Activated CD8-positive, alpha-beta memory T cell treated with anti-CD3 and anti-CD28 coated beads for 1 hour (primary cell): ENCODE measurements at regions not wholly inside any gene's neighbourhood (a gene's known extent, or its start where the extent isn't known, plus 50 kb on each side); places are given as distances from the start of the nearest gene placed in this dataset.
"Not testable (repeated sequence)": the region's sequence is repeated elsewhere in the genome, so short reads cannot be mapped to it uniquely, and the experiment has no call there.

Experiments
- DNase-seq, 2 donors: peaks; one replicate each; pipeline ENCODE4 v3.0.0-alpha.2; 2020; ENCODE audit warnings: low read depth in 1 of 2; ENCODE audit errors: extremely low read depth in 1 of 2

- DNase-seq: no peak
Measured at GRCh38 chr10:44014644-44015250, 366.1 kb upstream of the ZNF32 start.

- no peak for DNase-seq
Measured at GRCh38 chr10:44013981-44014380, 365.3 kb upstream of the ZNF32 start.

- no peak for DNase-seq
Measured at GRCh38 chr10:44012921-44013320, 364.2 kb upstream of the ZNF32 start.

GRCh38 chr10:44011603-44011981 is 362.9 kb upstream of the ZNF32 start:
- no peak for DNase-seq

GRCh38 chr10:44010873-44011602 is 362.4 kb upstream of the ZNF32 start:
- DNase-seq: no peak

- DNase-seq: no peak
Measured at GRCh38 chr10:44009891-44010632, 361.4 kb upstream of the ZNF32 start.

GRCh38 chr10:44008917-44009709 is 360.4 kb upstream of the ZNF32 start:
- DNase-seq: no peak

GRCh38 chr10:44008270-44008916 is 359.7 kb upstream of the ZNF32 start:
- no peak for DNase-seq

- DNase-seq: no peak
Measured at GRCh38 chr10:44006771-44007170, 358.1 kb upstream of the ZNF32 start.

GRCh38 chr10:44005788-44006099 is 357.1 kb upstream of the ZNF32 start:
- DNase-seq: no peak

GRCh38 chr10:44004913-44005787 is 356.5 kb upstream of the ZNF32 start:
- no peak for DNase-seq

- DNase-seq: no peak
Measured at GRCh38 chr10:43998021-43998809, 349.5 kb upstream of the ZNF32 start.

GRCh38 chr10:43997330-43997729 is 348.6 kb upstream of the ZNF32 start:
- DNase-seq: no peak

GRCh38 chr10:43994539-43994938 is 345.9 kb upstream of the ZNF32 start:
- DNase-seq: no peak

- not testable (repeated sequence) for DNase-seq
Measured at GRCh38 chr10:43992816-43993215, 344.1 kb upstream of the ZNF32 start.

GRCh38 chr10:43986374-43986773 is 337.7 kb upstream of the ZNF32 start:
- DNase-seq: no peak

- no peak for DNase-seq
Measured at GRCh38 chr10:43985941-43986340, 337.3 kb upstream of the ZNF32 start.

- no peak for DNase-seq
Measured at GRCh38 chr10:43983856-43984271, 335.2 kb upstream of the ZNF32 start.

GRCh38 chr10:43983405-43983804 is 334.7 kb upstream of the ZNF32 start:
- no peak for DNase-seq
